Endothelial cell of umbilical vein (primary cell): ENCODE measurements at regions not wholly inside any gene's neighbourhood (a gene's known extent, or its start where the extent isn't known, plus 50 kb on each side); places are given as distances from the start of the nearest gene placed in this dataset.

Experiments used
- BruUV-seq: library from RNA; stranded (reverse); fragments of 400-500 nt; replicated peaks from 2 replicates; lab custom pipeline; 2021; lab: Mats Ljungman, UMichigan
- CTCF ChIA-PET: fragments of 300-600, 350-600 bp; sonication (Branson Sonifier 250); formaldehyde crosslinking; loops from one replicate; lab custom pipeline; 2021; ENCODE audit warnings: antibody characterized with exemption, inconsistent platforms; lab: Charles Lee
- POLR2A ChIA-PET: fragments of 300-600, 350-600 bp; sonication (Branson Sonifier 250); formaldehyde crosslinking; loops from one replicate; lab custom pipeline; 2021; ENCODE audit warnings: antibody characterized with exemption, inconsistent platforms; lab: Charles Lee
- DNase-seq: peaks from one replicate; pipeline ENCODE4 v3.0.0-alpha.2; 2011; ENCODE audit warnings: low read depth, low spot score
- FAIRE-seq: peaks from 2 replicates; lab custom pipeline; 2011; peaks lifted over from hg19 to GRCh38; lab: Jason Lieb, UNC
- H2AFZ ChIP-seq: 2 replicates; pipeline ENCODE4 v1.6.0; 2012; ENCODE audit warnings: low read depth, low read length, control low read depth, inconsistent platforms
- H3K27ac ChIP-seq: 2 replicates; pipeline ENCODE4 v1.5.1; 2011; ENCODE audit warnings: low read depth, mild to moderate bottlenecking, control low read depth, low read length, moderate library complexity; ENCODE audit not compliant: insufficient read depth
- H3K27me3 ChIP-seq, 2 experiments: 2 replicates each; pipeline versions ENCODE4 v1.6.0 to v1.6.1; 2011; ENCODE audit warnings: low read length in 2 of 2, mixed read lengths in 1 of 2; ENCODE audit not compliant: control insufficient read depth in 2 of 2, insufficient read depth in 2 of 2
- H3K36me3 ChIP-seq, 2 experiments: 2 replicates in 1 of 2; 3 replicates in 1 of 2; pipeline ENCODE4 v1.5.1; 2011; ENCODE audit warnings: low read length in 2 of 2, mild to moderate bottlenecking in 1 of 2, moderate library complexity in 1 of 2; ENCODE audit not compliant: control insufficient read depth in 2 of 2, insufficient read depth in 2 of 2; ENCODE audit errors: extremely low read depth in 1 of 2
- H3K4me1 ChIP-seq: 3 replicates; pipeline ENCODE4 v1.5.1; 2011; ENCODE audit warnings: mild to moderate bottlenecking, low read length; ENCODE audit not compliant: control insufficient read depth, insufficient read depth; ENCODE audit errors: extremely low read depth
- H3K4me2 ChIP-seq: 2 replicates; pipeline ENCODE4 v1.6.1; 2011; ENCODE audit warnings: low read length, control low read depth, mixed read lengths; ENCODE audit not compliant: insufficient read depth
- H3K4me3 ChIP-seq, 3 experiments: fragments of 200-600 bp in 1 of 3; sonication (generic), shearing (Covaris generic) in 1 of 3; replicated peaks in 1 of 3; 2 replicates each; pipeline ENCODE4 v1.5.1; 2011 to 2016; ENCODE audit warnings: control low read depth in 3 of 3, low read length in 3 of 3, mild to moderate bottlenecking in 2 of 3, inconsistent platforms in 1 of 3, low read depth in 1 of 3, moderate library complexity in 1 of 3; ENCODE audit not compliant: insufficient read depth in 1 of 3
- H3K79me2 ChIP-seq: 2 replicates; pipeline ENCODE4 v1.6.0; 2012; ENCODE audit warnings: low read length, inconsistent platforms; ENCODE audit not compliant: control insufficient read depth, insufficient read depth
- H3K9ac ChIP-seq: replicated peaks from 2 replicates; pipeline ENCODE3; 2011; ENCODE audit warnings: low read length, control low read depth; ENCODE audit not compliant: insufficient read depth; ENCODE audit errors: extremely low read depth
- H3K9me1 ChIP-seq: replicated peaks from 3 replicates; pipeline ENCODE4 v1.6.0; 2011; ENCODE audit warnings: mild to moderate bottlenecking, low read length; ENCODE audit not compliant: control insufficient read depth, insufficient read depth; ENCODE audit errors: extremely low read depth
- H3K9me3 ChIP-seq: replicated peaks from 2 replicates; pipeline ENCODE4 v1.5.1; 2012; ENCODE audit warnings: low read length, inconsistent platforms; ENCODE audit not compliant: control insufficient read depth, insufficient read depth
- H4K20me1 ChIP-seq: replicated peaks from 2 replicates; pipeline ENCODE3; 2011; ENCODE audit warnings: mild to moderate bottlenecking, low read length; ENCODE audit not compliant: control insufficient read depth, insufficient read depth; ENCODE audit errors: extremely low read depth
- FOS ChIP-seq: IDR thresholded peaks from 2 replicates; pipeline ENCODE4 v1.6.1; 2011; ENCODE audit warnings: mild to moderate bottlenecking, low read length, moderate library complexity, borderline replicate concordance; ENCODE audit not compliant: insufficient read depth
- GATA2 ChIP-seq: IDR thresholded peaks from 2 replicates; pipeline ENCODE4 v1.7.0; 2011; ENCODE audit warnings: low read depth, mild to moderate bottlenecking, moderate library complexity, mixed read lengths, low read length; ENCODE audit not compliant: insufficient read length, insufficient read depth
- JUN ChIP-seq: IDR thresholded peaks from 2 replicates; pipeline ENCODE4 v1.6.1; 2011; ENCODE audit warnings: borderline replicate concordance, low read depth; ENCODE audit not compliant: insufficient read length, insufficient read depth
- POLR2AphosphoS5 ChIP-seq: IDR thresholded peaks from 2 replicates; pipeline ENCODE4 v1.6.1; 2012; ENCODE audit warnings: low read depth, mild to moderate bottlenecking, control low read depth, low read length, moderate library complexity; ENCODE audit not compliant: insufficient read depth
- dilution Hi-C: fragments of 300-500 bp; cut with MboI; formaldehyde crosslinking; loops from one replicate; pipeline ENCODE4 v1.15.0; 2019; ENCODE audit warnings: low sequenced_read_pairs; ENCODE audit not compliant: extremely low pct_ligation_motif_present
- intact Hi-C: fragments of 100-400 bp; cut with micrococcal nuclease; formaldehyde crosslinking; loops from one replicate; pipeline ENCODE4 v1.10.0; 2022
- TF ChIP-seq, protein P1 (sequence below), 2 donors: IDR thresholded peaks; 1 replicate in 1 of 2; 2 replicates in 1 of 2; pipeline ENCODE4 v1.5.1; 2011; ENCODE audit warnings: low read length in 2 of 2, mild to moderate bottlenecking in 2 of 2, moderate library complexity in 2 of 2, control low read depth in 1 of 2, inconsistent platforms in 1 of 2, low read depth in 1 of 2; ENCODE audit not compliant: insufficient read depth in 1 of 2; ENCODE audit errors: extremely low read depth in 1 of 2

DNA sequence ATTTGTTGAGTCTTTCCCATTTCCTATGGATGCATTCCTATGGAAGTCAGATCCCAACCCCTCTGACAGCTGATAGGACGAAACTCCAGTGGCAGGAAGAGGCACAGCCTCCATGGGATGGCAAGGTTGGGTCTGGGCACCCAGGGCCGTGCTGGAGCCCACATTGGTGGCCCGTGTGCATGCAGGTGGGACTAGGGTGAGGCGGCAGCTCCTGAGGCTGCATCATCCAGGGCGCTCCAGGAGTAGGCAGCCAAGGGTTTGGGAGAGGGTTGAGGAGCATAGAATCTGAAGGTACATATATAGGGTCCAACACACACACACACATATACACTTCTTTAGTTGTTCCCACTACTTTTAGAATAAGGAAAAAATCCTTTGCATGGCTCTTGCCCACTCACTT lies 81.4 kb upstream of the BMPER start:
- TF ChIP-seq GATA2, result no peak

DNA sequence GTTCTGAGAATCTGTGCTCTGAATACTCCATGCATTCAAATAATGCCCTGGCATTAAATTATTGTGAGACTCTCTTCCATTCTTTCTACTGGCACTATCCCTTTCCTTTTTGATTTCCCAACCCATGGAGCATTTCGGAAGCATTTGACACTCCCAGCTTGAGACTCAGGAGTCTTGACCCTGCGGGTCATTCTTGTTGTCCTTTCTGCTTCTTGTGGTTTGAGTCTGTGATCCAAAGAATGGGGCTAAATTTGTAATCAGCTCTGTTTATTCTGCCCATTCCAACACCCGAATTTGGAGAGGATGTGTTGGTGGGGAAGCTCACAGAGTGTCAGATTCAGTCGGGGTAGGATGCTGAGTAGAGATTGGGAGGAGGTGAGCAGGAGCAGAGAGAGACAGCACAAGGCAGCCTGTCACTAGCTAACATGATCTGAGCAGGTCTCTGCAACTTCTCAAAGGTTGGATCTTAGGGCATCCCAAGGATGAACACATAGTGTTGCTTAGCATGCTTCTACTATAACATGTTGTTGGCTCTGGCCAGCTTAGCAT lies 80.4 kb upstream of the BMPER start:
- BruUV-seq, result no TSS peak
- Histone ChIP-seq H3K4me3 (no peak overlapping the region), H3K4me1 (no peaks in the 10 kb centered on the region), H3K36me3 (no peaks in the 10 kb centered on the region), H3K9ac (no peak overlapping the region), H4K20me1 (no peaks in the 10 kb centered on the region), H3K4me2 (no peak overlapping the region), H3K27ac (no peak overlapping the region), H3K27me3 (no peaks in the 10 kb centered on the region), H3K9me1 (no peaks in the 10 kb centered on the region), H2AFZ (no peak overlapping the region), H3K79me2 (no peaks in the 10 kb centered on the region), H3K9me3 (no peaks in the 10 kb centered on the region)
- TF ChIP-seq GATA2 (no peak), POLR2AphosphoS5 (no peak), FOS (no peak), JUN (no peak)
- TF ChIP-seq, protein P1, sequence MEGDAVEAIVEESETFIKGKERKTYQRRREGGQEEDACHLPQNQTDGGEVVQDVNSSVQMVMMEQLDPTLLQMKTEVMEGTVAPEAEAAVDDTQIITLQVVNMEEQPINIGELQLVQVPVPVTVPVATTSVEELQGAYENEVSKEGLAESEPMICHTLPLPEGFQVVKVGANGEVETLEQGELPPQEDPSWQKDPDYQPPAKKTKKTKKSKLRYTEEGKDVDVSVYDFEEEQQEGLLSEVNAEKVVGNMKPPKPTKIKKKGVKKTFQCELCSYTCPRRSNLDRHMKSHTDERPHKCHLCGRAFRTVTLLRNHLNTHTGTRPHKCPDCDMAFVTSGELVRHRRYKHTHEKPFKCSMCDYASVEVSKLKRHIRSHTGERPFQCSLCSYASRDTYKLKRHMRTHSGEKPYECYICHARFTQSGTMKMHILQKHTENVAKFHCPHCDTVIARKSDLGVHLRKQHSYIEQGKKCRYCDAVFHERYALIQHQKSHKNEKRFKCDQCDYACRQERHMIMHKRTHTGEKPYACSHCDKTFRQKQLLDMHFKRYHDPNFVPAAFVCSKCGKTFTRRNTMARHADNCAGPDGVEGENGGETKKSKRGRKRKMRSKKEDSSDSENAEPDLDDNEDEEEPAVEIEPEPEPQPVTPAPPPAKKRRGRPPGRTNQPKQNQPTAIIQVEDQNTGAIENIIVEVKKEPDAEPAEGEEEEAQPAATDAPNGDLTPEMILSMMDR (IDR thresholded peaks at IDR 0.05; ENCODE audit: extremely low read depth in 1 of 2, insufficient read depth in 1 of 2, low read depth in 1 of 2, low read length in 2 of 2), result no peak
- FAIRE-seq, result no peak
- intact Hi-C loops, result no loop called here
- dilution Hi-C loops, result no loop called here
- no peak for DNase-seq
- POLR2A ChIA-PET, result no interaction called here
- CTCF ChIA-PET, result interaction anchor here (0.9 to 1.0 kb wide), 2 partner anchors 9 to 70 kb away, joined by 3 read pairs; no protein-coding TSS in a partner anchor

More for the DNA sequence above, 81.4 kb upstream of the BMPER start:
- intact Hi-C loops, result no loop called here
- ChIA-PET CTCF (interaction anchor here (1.0 kb wide), 1 partner anchor 8 kb away, joined by 3 read pairs; no protein-coding TSS in a partner anchor), POLR2A (no interaction called here)
- no peaks in the 10 kb centered on the region for H4K20me1 ChIP-seq
- DNase-seq (no peak), FAIRE-seq (no peak)
- H3K79me2 ChIP-seq, result no peaks in the 10 kb centered on the region
- dilution Hi-C loops, result no loop called here
- no peaks in the 10 kb centered on the region for H3K36me3 ChIP-seq
- H3K9ac ChIP-seq, result no peak overlapping the region
- no peak overlapping the region for H3K4me2 ChIP-seq
- no peaks in the 10 kb centered on the region for H3K27me3 ChIP-seq
- H3K4me1 ChIP-seq, result no peaks in the 10 kb centered on the region
- no peak overlapping the region for H3K27ac ChIP-seq
- no peaks in the 10 kb centered on the region for H3K9me3 ChIP-seq
- BruUV-seq, result no TSS peak
- no peak overlapping the region for H3K4me3 ChIP-seq
- H3K9me1 ChIP-seq, result no peaks in the 10 kb centered on the region
- H2AFZ ChIP-seq, result no peak overlapping the region
